GM12878 (cell line): ENCODE measurements at regions not wholly inside any gene's neighbourhood (a gene's known extent, or its start where the extent isn't known, plus 50 kb on each side); places are given as distances from the start of the nearest gene placed in this dataset.

Experiments used
- BHLHE40 ChIP-seq, 2 experiments: fragments of 450-650 bp in 1 of 2; IDR thresholded peaks; 2 replicates each; pipeline ENCODE4 v1.6.1; 2011 to 2017; ENCODE audit warnings: low read depth in 2 of 2, borderline replicate concordance in 1 of 2, improper control_type of control experiment in 1 of 2, low read length in 1 of 2, mild to moderate bottlenecking in 1 of 2
- CHD2 ChIP-seq: IDR thresholded peaks from 2 replicates; pipeline ENCODE4 v1.6.1; 2011; ENCODE audit warnings: low read depth, low read length, improper control_type of control experiment, borderline replicate concordance
- TF ChIP-seq, protein P1 (sequence below): IDR thresholded peaks from 2 replicates; pipeline ENCODE4 v1.6.1; 2011; ENCODE audit warnings: low read depth, low read length, improper control_type of control experiment, borderline replicate concordance

DNA sequence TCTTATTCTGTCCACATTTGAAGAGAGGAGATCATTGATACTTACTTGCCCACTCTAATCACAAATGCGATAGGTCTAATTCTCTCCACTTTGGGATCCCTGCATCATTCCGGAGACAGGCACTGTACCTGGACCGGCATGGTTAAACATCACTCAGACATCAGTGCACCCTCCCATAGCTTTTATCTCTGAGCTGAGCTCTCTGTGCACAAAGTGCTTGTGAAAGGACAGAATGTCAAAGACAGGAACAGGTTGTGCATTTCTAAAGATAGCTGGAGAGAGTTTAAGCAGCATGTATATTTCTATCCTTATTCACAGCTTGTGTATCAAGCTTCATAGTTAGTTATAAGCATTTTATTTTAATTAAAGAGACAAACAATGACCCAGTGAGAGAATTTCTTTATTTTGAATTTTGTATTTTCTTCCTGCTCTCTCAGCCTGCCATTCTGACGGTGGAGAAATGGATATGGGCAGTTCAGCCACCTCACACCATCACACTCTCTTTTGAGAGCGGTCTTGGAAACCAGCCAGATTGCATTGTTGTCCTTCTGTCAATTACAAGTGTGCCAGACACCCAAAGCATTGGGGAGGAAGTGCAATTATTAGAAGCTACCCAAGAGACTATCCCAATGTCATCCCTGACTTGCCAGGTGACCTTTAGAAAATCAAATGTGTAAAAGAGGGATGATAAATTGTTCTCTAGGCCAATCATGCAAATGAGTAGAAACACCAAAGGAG is 65.2 kb upstream of the CHL1 start:
- TF ChIP-seq BHLHE40 (IDR thresholded peaks at IDR 0.05; ENCODE audit: borderline replicate concordance in 1 of 2, low read depth in 2 of 2, low read length in 1 of 2) = no peak
- TF ChIP-seq CHD2 = no peak
- TF ChIP-seq, protein P1, sequence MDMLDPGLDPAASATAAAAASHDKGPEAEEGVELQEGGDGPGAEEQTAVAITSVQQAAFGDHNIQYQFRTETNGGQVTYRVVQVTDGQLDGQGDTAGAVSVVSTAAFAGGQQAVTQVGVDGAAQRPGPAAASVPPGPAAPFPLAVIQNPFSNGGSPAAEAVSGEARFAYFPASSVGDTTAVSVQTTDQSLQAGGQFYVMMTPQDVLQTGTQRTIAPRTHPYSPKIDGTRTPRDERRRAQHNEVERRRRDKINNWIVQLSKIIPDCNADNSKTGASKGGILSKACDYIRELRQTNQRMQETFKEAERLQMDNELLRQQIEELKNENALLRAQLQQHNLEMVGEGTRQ = no peak
